LNCAP (cell line): ENCODE measurements at regions not wholly inside any gene's neighbourhood (a gene's known extent, or its start where the extent isn't known, plus 50 kb on each side); places are given as distances from the start of the nearest gene placed in this dataset.

Source experiments
- CTCF ChIP-seq: fragments of 450-650 bp; IDR thresholded peaks from 2 replicates; pipeline ENCODE4 v1.5.1; 2017; ENCODE audit warnings: mild to moderate bottlenecking

DNA sequence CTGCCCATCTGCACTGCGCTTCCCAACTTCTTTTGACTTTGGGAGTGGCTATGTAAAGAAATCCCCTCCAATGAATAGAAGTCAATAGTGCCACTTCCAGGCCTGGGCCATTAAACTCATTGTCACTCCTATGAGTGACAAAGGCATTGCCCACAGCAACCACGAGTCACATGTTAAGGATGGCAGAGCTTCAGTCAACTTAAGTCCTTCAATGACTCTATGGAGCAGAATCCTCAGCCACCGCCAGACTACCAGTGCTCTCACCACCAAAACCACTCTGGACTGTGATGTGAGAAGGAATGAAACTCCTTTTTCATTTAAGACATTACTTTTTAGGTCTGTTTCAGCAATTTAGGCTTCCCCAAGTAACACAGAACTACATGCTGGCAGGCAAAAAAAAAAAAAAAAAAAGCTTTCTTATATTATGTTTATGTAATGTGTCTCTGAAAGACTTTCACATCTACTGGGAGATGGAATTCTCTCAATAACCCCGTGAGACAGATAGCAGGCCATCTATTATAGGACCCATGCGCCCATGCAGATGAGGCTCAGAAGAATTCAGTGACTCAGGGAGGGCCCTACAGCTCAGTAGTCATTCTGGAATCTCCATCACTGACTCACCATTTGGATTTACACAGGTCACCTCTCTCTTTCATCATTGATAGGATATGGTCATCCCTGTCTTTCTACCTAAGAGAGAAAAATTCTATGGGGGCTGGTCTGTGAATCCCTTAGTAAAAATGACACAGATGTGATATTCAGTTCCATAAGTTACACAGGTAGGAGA is 180.5 kb downstream of the CEMIP2 start:
- TF ChIP-seq CTCF, result no peak

GRCh38 chr9:71583792-71584191 is 184.5 kb downstream of the CEMIP2 start:
- no peak for TF ChIP-seq CTCF

DNA sequence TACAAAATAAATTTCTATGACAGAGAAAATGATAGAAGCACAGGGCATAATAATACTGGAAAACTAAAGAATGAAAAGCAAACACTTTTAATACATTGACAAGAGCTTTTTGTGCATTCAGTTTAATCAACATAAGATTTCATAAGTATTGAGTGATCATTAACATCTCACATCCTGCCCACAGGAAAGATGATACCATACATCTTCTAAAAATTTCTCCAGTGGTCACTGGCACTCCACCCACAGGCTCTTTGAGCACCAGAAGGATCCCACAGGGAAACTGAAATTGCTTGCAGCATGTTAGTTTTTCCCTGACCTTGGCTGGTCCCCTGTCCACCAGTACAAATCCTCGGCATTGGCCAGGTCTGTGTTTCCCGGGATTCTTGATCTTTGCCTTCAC is 186.0 kb downstream of the CEMIP2 start:
- TF ChIP-seq CTCF, result no peak

DNA sequence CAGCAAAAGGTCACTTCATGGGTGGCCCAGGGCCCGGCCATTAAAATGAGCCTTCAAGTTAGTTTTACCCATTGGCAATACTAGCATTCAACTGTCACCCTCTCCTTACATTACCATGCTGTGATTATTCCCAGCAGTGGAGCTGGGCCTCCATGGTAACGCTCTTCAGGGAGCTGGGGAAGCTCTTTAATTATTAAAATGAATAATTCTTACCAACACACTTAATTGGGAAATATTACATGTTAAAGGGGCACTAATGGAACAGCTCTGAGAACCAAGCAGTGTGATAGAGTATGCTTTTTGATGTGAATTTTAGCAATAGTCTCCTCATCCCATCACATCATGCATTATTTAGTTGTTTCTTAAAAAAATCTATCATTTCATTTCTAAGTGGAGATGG is 187.2 kb downstream of the CEMIP2 start:
- no peak for TF ChIP-seq CTCF

DNA sequence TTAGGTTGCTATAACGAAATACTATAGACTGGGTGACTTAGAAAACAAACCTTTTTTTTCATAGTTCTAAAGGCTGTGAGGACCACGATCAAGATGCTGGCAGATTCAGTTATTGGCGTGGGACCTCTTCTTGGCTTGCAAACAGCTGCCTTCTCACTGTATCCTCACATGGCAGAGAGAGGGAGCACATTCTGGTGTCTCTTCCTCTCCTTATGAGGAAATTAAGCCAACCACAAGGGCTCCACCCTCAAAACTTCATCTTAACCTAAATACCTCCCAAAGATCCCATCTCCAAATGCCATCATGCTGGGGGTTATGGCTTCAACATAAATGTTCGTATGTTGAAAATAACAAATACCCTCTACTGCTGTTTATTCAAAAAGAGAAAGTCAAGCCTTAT is 197.1 kb downstream of the CEMIP2 start:
- TF ChIP-seq CTCF, result no peak

DNA sequence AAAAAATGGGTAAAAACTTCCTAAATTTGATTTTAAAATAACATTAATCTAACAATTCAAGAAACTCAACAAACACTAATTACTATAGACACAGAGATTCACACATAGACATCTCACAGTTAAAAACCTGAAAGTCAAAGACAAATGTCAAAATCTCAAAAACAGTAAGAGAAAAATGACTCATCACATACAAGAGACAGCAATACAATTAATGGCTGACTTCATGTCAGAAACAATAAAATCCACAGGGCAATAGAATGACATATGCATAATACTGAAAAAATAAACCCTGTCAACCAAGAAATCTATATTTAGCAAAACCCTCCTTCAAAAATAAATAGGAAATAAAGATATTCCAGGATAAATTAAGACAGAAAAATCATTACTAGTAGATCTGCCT is 200.4 kb downstream of the CEMIP2 start:
- TF ChIP-seq CTCF, result no peak

GRCh38 chr9:71562140-71562539 is 206.2 kb downstream of the CEMIP2 start:
- no peak for TF ChIP-seq CTCF

GRCh38 chr9:71557310-71557709 is 211.0 kb downstream of the CEMIP2 start:
- TF ChIP-seq CTCF, result no peak
